Transverse colon (tissue), 4 donors: ENCODE measurements at regions not wholly inside any gene's neighbourhood (a gene's known extent, or its start where the extent isn't known, plus 50 kb on each side); places are given as distances from the start of the nearest gene placed in this dataset.

Experiments
- EP300 ChIP-seq: sonication (generic); formaldehyde crosslinking; IDR thresholded peaks from one replicate; pipeline ENCODE4 v1.6.1; 2017; ENCODE audit warnings: antibody characterized with exemption, low read depth
- POLR2A ChIP-seq: fragments of 450-650 bp; IDR thresholded peaks from one replicate; pipeline ENCODE4 v1.6.1; 2016; ENCODE audit warnings: antibody characterized with exemption, mild to moderate bottlenecking, moderate library complexity
- POLR2AphosphoS5 ChIP-seq, 3 donors: sonication (generic); formaldehyde crosslinking; IDR thresholded peaks; one replicate each; pipeline ENCODE4 v1.6.1; 2016; ENCODE audit warnings: antibody characterized with exemption in 3 of 3
- TF ChIP-seq, protein P1 (sequence below), 5 experiments: fragments of 200-600 bp in 3 of 5; fragments of 450-650 bp in 2 of 5; sonication (generic) in 3 of 5; IDR thresholded peaks; 1 replicate in 2 of 5; 2 replicates in 3 of 5; pipeline ENCODE4 v1.5.1; 2016 to 2017; ENCODE audit warnings: antibody characterized with exemption in 5 of 5, inconsistent platforms in 3 of 5, mild to moderate bottlenecking in 2 of 5, moderate library complexity in 1 of 5

DNA sequence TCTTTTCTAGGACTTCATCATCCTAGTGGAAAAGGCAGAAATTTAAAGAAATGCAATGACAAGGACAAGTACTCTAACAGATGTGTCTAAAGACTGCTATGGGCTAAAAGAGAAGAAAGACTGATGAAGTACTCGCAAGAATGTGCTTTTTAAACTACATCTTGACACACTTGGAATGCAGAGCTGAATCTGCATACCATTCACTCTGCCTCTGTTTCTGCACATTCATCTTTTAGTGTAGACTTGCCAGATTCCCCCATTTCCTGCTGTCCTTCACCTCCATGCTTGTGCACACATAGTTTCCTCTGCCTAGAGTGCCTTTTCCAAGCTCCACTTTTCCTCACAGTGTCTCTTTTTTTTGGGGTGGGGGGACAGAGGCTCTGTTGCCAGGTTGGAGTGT lies 239.0 kb upstream of the CCDC179 start:
- TF ChIP-seq, protein P1, sequence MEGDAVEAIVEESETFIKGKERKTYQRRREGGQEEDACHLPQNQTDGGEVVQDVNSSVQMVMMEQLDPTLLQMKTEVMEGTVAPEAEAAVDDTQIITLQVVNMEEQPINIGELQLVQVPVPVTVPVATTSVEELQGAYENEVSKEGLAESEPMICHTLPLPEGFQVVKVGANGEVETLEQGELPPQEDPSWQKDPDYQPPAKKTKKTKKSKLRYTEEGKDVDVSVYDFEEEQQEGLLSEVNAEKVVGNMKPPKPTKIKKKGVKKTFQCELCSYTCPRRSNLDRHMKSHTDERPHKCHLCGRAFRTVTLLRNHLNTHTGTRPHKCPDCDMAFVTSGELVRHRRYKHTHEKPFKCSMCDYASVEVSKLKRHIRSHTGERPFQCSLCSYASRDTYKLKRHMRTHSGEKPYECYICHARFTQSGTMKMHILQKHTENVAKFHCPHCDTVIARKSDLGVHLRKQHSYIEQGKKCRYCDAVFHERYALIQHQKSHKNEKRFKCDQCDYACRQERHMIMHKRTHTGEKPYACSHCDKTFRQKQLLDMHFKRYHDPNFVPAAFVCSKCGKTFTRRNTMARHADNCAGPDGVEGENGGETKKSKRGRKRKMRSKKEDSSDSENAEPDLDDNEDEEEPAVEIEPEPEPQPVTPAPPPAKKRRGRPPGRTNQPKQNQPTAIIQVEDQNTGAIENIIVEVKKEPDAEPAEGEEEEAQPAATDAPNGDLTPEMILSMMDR (IDR thresholded peaks at IDR 0.05): no peak
- TF ChIP-seq POLR2A (no peak), POLR2AphosphoS5 (IDR thresholded peaks at IDR 0.05) (no peak), EP300 (no peak)
